ENCODE measurements at regions not wholly inside any gene's neighbourhood (a gene's known extent, or its start where the extent isn't known, plus 50 kb on each side); places are given as distances from the start of the nearest gene placed in this dataset.

DNA sequence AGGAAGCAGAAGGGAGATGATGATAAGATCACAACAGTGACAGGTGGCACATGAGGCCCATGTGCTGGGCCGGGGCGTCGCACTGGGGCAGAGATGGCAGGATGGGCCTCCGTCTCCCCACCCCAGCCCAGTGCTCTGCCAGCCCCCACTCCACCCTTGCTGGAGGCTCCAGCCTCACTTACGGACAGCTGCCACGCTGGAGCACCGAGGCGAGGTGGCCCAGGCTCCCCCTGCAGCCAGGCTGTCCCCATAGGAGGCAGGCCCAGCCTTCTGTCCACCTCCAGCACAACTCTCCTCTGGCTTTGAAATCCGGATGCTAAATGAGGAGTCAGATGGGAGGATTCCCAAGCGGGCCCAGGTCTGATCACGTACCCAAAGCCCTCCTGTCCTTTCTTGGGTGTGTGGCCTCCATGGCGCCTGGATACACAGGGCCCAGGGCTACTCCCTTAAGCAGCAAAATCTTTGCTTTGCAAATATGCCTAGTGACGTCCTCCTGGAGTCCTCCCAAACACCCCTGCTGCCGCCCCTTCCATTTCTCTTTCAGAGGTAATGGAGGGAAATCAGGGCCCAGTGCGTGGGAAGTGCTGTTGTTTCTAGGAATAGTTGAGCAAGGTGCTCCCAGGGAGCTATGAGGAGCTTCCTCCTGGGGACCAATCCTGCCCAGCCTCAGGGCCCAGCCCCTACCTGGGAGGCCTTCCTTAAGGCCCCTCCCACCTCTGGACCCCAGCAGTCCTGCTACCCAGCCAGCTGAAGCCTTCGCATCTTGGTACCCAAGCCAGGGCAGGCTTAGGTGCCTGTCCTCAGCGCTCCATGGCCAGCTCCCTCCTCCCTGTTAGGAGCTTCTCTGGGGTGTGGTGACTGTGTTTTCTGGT, 170.4 kb upstream of the MYCN start:
- CTCF ChIA-PET: no interaction called here
- Mint-ChIP-seq H3K4me3 (no peak overlapping the region), H3K4me1 (no peaks in the 10 kb centered on the region), H3K27ac (no peak overlapping the region), H3K36me3 (no peaks in the 10 kb centered on the region), H3K9me3 (ENCODE audit: low read depth) (no peaks in the 10 kb centered on the region), H3K27me3 (no peaks in the 10 kb centered on the region)
- ATAC-seq: no peak
- DNase-seq: no peak

- H3K36me3 Mint-ChIP-seq: no peaks in the 10 kb centered on the region
- no peak for ATAC-seq
- CTCF ChIA-PET: no interaction called here
Observed at GRCh38 chr2:15770606-15771005, 169.7 kb upstream of the MYCN start.

DNA sequence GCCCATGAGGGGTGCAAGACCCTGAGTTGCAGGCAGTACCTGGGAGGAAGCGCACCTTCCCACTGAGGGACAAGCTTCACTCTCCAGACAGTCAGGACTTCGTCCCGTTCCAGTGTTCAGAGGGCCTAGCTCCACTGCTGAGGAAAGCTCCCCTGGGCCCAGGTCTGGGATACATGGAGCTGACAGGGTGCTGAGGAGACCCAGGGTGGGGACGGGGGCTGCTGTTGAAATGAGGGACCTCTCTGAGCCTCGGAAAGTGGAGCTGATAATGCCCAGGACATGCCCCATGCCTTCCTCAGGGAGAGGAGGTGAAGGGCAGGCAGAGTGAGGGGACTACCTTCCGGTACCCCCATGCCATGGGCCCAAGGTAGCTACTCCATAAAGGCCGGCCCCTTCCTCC, 169.2 kb upstream of the MYCN start:
- Mint-ChIP-seq H3K9me3 (ENCODE audit: low read depth) (no peaks in the 10 kb centered on the region), H3K4me3 (no peak overlapping the region), H3K36me3 (no peaks in the 10 kb centered on the region), H3K27ac (no peak overlapping the region), H3K27me3 (no peaks in the 10 kb centered on the region), H3K4me1 (no peaks in the 10 kb centered on the region)
- CTCF ChIA-PET: no interaction called here
- DNase-seq (no peak), ATAC-seq (no peak)

More at GRCh38 chr2:15770606-15771005, 169.7 kb upstream of the MYCN start:
- Mint-ChIP-seq H3K9me3 (ENCODE audit: low read depth) (no peaks in the 10 kb centered on the region), H3K4me3 (no peak overlapping the region), H3K4me1 (no peaks in the 10 kb centered on the region), H3K27me3 (no peaks in the 10 kb centered on the region), H3K27ac (no peak overlapping the region)
- DNase-seq: no peak

GRCh38 chr2:15772086-15772595, 168.2 kb upstream of the MYCN start:
- H3K4me3 Mint-ChIP-seq: no peak overlapping the region
- H3K9me3 Mint-ChIP-seq (ENCODE audit: low read depth): no peaks in the 10 kb centered on the region
- DNase-seq: no peak
- CTCF ChIA-PET: no interaction called here
- ATAC-seq: no peak
- H3K36me3 Mint-ChIP-seq: no peaks in the 10 kb centered on the region
- no peaks in the 10 kb centered on the region for H3K4me1 Mint-ChIP-seq
- no peaks in the 10 kb centered on the region for H3K27me3 Mint-ChIP-seq
- H3K27ac Mint-ChIP-seq: no peak overlapping the region

- Mint-ChIP-seq H3K27ac (no peak overlapping the region), H3K27me3 (no peaks in the 10 kb centered on the region), H3K4me3 (no peak overlapping the region), H3K9me3 (ENCODE audit: low read depth) (no peaks in the 10 kb centered on the region), H3K36me3 (no peaks in the 10 kb centered on the region), H3K4me1 (no peaks in the 10 kb centered on the region)
- DNase-seq (no peak), ATAC-seq (no peak)
- CTCF ChIA-PET: no interaction called here
Observed at GRCh38 chr2:15772681-15773080, 167.7 kb upstream of the MYCN start.

DNA sequence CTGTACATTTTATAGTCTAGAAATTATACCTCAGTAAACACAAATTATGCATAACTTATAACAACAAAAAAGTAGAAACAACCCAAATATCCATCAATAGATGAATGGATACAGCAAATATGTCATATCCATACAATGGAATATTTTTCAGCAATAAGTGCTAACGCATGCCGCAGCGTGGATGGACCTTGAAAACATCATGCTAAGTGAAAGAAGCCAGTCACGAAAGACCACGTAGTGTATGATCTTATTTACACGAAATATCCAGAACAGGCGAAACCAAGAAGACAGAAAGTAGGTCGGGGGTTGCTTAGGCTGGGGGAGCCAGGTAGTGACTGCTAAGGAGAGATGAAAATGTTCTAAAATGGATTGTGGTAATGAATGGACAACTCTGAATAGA, 167.1 kb upstream of the MYCN start:
- no peaks in the 10 kb centered on the region for H3K4me1 Mint-ChIP-seq
- no peaks in the 10 kb centered on the region for H3K36me3 Mint-ChIP-seq

DNA sequence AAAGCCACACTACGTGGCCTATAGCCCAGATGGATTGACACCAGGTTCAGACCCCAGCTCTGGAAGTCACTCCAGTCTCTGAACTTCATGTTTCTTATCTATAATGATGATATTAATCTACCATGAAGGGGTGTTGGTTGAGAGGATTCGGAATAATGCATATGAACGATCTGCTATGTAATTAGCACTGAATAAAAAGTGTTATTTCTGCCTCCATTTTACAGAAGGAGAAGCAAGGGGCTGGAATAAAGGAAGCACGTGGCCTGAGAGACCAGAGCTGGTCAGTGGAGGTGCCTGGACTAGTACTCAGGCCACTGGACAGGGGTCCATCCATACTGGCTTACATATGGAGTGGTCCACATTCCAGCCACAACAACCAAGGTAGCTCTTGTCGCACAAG, 166.5 kb upstream of the MYCN start:
- no peak for DNase-seq
- H3K4me3 Mint-ChIP-seq: no peak overlapping the region
- no peaks in the 10 kb centered on the region for H3K36me3 Mint-ChIP-seq
- H3K27me3 Mint-ChIP-seq: no peaks in the 10 kb centered on the region
- CTCF ChIA-PET: no interaction called here
- no peaks in the 10 kb centered on the region for H3K4me1 Mint-ChIP-seq
- ATAC-seq: no peak
- no peak overlapping the region for H3K27ac Mint-ChIP-seq
- H3K9me3 Mint-ChIP-seq (ENCODE audit: low read depth): no peaks in the 10 kb centered on the region

More for the DNA sequence above, 167.1 kb upstream of the MYCN start:
- DNase-seq (no peak), ATAC-seq (no peak)
- no peak overlapping the region for H3K27ac Mint-ChIP-seq
- no peaks in the 10 kb centered on the region for H3K9me3 Mint-ChIP-seq (ENCODE audit: low read depth)
- H3K27me3 Mint-ChIP-seq: no peaks in the 10 kb centered on the region
- CTCF ChIA-PET: no interaction called here
- H3K4me3 Mint-ChIP-seq: no peak overlapping the region

DNA sequence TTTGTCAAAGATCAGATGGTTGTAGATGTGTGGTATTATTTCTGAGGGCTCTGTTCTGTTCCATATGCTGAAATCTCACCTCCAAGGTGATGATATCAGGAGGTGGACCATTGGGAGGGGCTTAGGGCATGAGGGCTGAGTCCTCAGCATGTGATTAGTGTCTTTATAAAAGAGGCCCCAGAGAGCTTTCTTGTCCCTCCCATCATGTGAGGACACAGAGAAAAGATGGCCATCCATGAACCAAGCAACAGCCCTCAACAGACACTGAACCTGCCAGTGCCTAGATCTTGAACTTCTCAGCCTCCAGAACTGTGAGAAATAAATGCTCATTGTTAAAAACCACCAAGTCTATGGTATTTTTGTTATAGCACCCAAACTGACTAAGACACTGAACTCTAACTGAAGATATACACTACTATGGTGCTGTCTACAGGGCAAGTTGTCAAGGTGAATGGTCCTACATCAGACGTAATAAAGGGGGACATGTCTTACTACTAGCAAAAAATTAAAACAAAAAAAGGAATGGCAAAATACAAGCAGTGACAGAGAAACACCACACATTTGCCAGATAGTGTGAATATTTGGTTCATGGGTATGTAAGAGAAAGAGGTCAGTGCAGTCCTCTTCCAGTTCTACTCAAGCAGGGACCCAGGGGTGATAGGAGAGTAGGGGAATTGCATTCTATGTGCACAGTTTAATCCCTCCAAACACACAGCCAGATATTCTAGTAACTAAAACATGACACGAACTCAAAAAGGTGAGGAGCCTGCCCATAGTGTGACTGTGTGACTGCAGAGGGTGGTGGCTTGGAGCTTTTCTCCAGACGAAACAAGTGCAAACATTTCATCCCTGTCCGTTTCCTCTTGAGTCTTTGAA, 164.4 kb upstream of the MYCN start:
- ATAC-seq (no peak), DNase-seq (no peak)
- H3K27ac Mint-ChIP-seq: no peak overlapping the region
- no peaks in the 10 kb centered on the region for H3K4me1 Mint-ChIP-seq
- CTCF ChIA-PET: no interaction called here
- H3K4me3 Mint-ChIP-seq: no peak overlapping the region
- no peaks in the 10 kb centered on the region for H3K36me3 Mint-ChIP-seq
- H3K27me3 Mint-ChIP-seq: no peaks in the 10 kb centered on the region
- H3K9me3 Mint-ChIP-seq (ENCODE audit: low read depth): no peaks in the 10 kb centered on the region

GRCh38 chr2:15776629-15776919, 163.8 kb upstream of the MYCN start:
- Mint-ChIP-seq H3K27ac (no peak overlapping the region), H3K27me3 (no peaks in the 10 kb centered on the region), H3K9me3 (ENCODE audit: low read depth) (no peaks in the 10 kb centered on the region), H3K4me1 (no peaks in the 10 kb centered on the region), H3K36me3 (no peaks in the 10 kb centered on the region), H3K4me3 (no peak overlapping the region)
- DNase-seq (no peak), ATAC-seq (no peak)
- CTCF ChIA-PET: no interaction called here

- no peaks in the 10 kb centered on the region for H3K27me3 Mint-ChIP-seq
- H3K36me3 Mint-ChIP-seq: no peaks in the 10 kb centered on the region
- H3K27ac Mint-ChIP-seq: no peak overlapping the region
- ATAC-seq (no peak), DNase-seq (no peak)
- CTCF ChIA-PET: no interaction called here
- no peaks in the 10 kb centered on the region for H3K9me3 Mint-ChIP-seq (ENCODE audit: low read depth)
- no peak overlapping the region for H3K4me3 Mint-ChIP-seq
- H3K4me1 Mint-ChIP-seq: no peaks in the 10 kb centered on the region
Observed at GRCh38 chr2:15776992-15777702, 163.2 kb upstream of the MYCN start.

- Mint-ChIP-seq H3K9me3 (ENCODE audit: low read depth) (no peaks in the 10 kb centered on the region), H3K27ac (no peak overlapping the region), H3K27me3 (no peaks in the 10 kb centered on the region), H3K36me3 (no peaks in the 10 kb centered on the region), H3K4me3 (no peak overlapping the region), H3K4me1 (no peaks in the 10 kb centered on the region)
- no peak for ATAC-seq
- no peak for DNase-seq
- CTCF ChIA-PET: no interaction called here
Observed at GRCh38 chr2:15777795-15778371, 162.5 kb upstream of the MYCN start.

- Mint-ChIP-seq H3K27ac (no peak overlapping the region), H3K36me3 (no peaks in the 10 kb centered on the region), H3K9me3 (ENCODE audit: low read depth) (no peaks in the 10 kb centered on the region), H3K27me3 (no peaks in the 10 kb centered on the region), H3K4me1 (no peaks in the 10 kb centered on the region), H3K4me3 (no peak overlapping the region)
- CTCF ChIA-PET: no interaction called here
- DNase-seq: no peak
- no peak for ATAC-seq
Observed at GRCh38 chr2:15778529-15779219, 161.7 kb upstream of the MYCN start.

Data from activated CD8-positive, alpha-beta memory T cell treated with anti-CD3 and anti-CD28 coated beads, Interleukin-2, amount 10 ng/mL, durations not matched to agents 7 days and 5 days (primary cell).